Stromal cell of bone marrow (primary cell): ENCODE measurements at regions not wholly inside any gene's neighbourhood (a gene's known extent, or its start where the extent isn't known, plus 50 kb on each side); places are given as distances from the start of the nearest gene placed in this dataset.

Experiments
- DNase-seq: peaks from one replicate; pipeline ENCODE4 v3.0.0-alpha.2; 2012; ENCODE audit warnings: low read depth

- DNase-seq = no peak
Observed at GRCh38 chr6:126419901-126420300, 80.0 kb downstream of the CENPW start.

GRCh38 chr6:126422912-126423311 lies 83.0 kb downstream of the CENPW start:
- DNase-seq = no peak

- DNase-seq = no peak
Observed at GRCh38 chr6:126427713-126428112, 87.8 kb downstream of the CENPW start.

GRCh38 chr6:126429866-126430265 lies 90.0 kb downstream of the CENPW start:
- no peak for DNase-seq

GRCh38 chr6:126432564-126432963 lies 92.6 kb downstream of the CENPW start:
- no peak for DNase-seq

GRCh38 chr6:126433927-126434326 lies 94.0 kb downstream of the CENPW start:
- DNase-seq = no peak

- DNase-seq = no peak
Observed at GRCh38 chr6:126437205-126437604, 97.3 kb downstream of the CENPW start.

GRCh38 chr6:126439040-126439439 lies 99.1 kb downstream of the CENPW start:
- no peak for DNase-seq

GRCh38 chr6:126440923-126441322 lies 101.0 kb downstream of the CENPW start:
- DNase-seq = no peak

- DNase-seq = peak; percentile 9
Observed at GRCh38 chr6:126444659-126445273, 104.9 kb downstream of the CENPW start.

- DNase-seq = no peak
Observed at GRCh38 chr6:126446248-126446647, 106.3 kb downstream of the CENPW start.

GRCh38 chr6:126447367-126447766 lies 107.5 kb downstream of the CENPW start:
- DNase-seq = no peak

GRCh38 chr6:126461045-126461444 lies 121.1 kb downstream of the CENPW start:
- no peak for DNase-seq

GRCh38 chr6:126464245-126464644 lies 124.3 kb downstream of the CENPW start:
- no peak for DNase-seq

GRCh38 chr6:126475449-126475848 lies 135.5 kb downstream of the CENPW start:
- no peak for DNase-seq

GRCh38 chr6:126477678-126478077 lies 137.8 kb downstream of the CENPW start:
- no peak for DNase-seq

- DNase-seq = no peak
Observed at GRCh38 chr6:126480268-126480667, 140.4 kb downstream of the CENPW start.

GRCh38 chr6:126481319-126481718 lies 141.4 kb downstream of the CENPW start:
- DNase-seq = no peak

GRCh38 chr6:126504792-126505191 lies 164.9 kb downstream of the CENPW start:
- DNase-seq = no peak

GRCh38 chr6:126513198-126513597 lies 173.3 kb downstream of the CENPW start:
- DNase-seq = no peak

- DNase-seq = no peak
Observed at GRCh38 chr6:126516411-126516810, 176.5 kb downstream of the CENPW start.

GRCh38 chr6:126524811-126525326 lies 185.0 kb downstream of the CENPW start:
- DNase-seq = no peak

GRCh38 chr6:126526547-126526946 lies 186.6 kb downstream of the CENPW start:
- no peak for DNase-seq

GRCh38 chr6:126526996-126527606 lies 187.2 kb downstream of the CENPW start:
- DNase-seq = no peak
